Neuronal stem cell (in vitro differentiated cells): ENCODE measurements at regions not wholly inside any gene's neighbourhood (a gene's known extent, or its start where the extent isn't known, plus 50 kb on each side); places are given as distances from the start of the nearest gene placed in this dataset.
"Not testable (repeated sequence)": the region's sequence is repeated elsewhere in the genome, so short reads cannot be mapped to it uniquely, and the experiment has no call there.

Source experiments
- DNase-seq: peaks from one replicate; pipeline ENCODE4 v3.0.0-alpha.2; 2013; ENCODE audit warnings: low spot score
- H2AFZ ChIP-seq: one replicate; pipeline ENCODE4 v1.6.1; 2013; ENCODE audit warnings: mild to moderate bottlenecking, low read length, inconsistent platforms
- H2AK5ac ChIP-seq: 2 replicates; pipeline ENCODE4 v1.6.1; 2013; ENCODE audit warnings: low read depth, mild to moderate bottlenecking, inconsistent platforms, low read length, moderate library complexity, mixed read lengths
- H2BK120ac ChIP-seq: 2 replicates; pipeline ENCODE4 v1.6.1; 2013; ENCODE audit warnings: low read depth, mild to moderate bottlenecking, inconsistent platforms, low read length, moderate library complexity, mixed read lengths
- H2BK12ac ChIP-seq: one replicate; pipeline ENCODE4 v1.6.1; 2013; ENCODE audit warnings: low read length, inconsistent platforms
- H2BK15ac ChIP-seq: 2 replicates; pipeline ENCODE4 v1.6.1; 2013; ENCODE audit warnings: mild to moderate bottlenecking, low read length, inconsistent platforms, mixed read lengths
- H2BK5ac ChIP-seq: one replicate; pipeline ENCODE4 v1.6.1; 2013; ENCODE audit warnings: inconsistent platforms, mild to moderate bottlenecking, low read length, moderate library complexity
- H3K14ac ChIP-seq: one replicate; pipeline ENCODE4 v1.6.1; 2013; ENCODE audit warnings: low read length, inconsistent platforms
- H3K18ac ChIP-seq: 2 replicates; pipeline ENCODE4 v1.6.1; 2013; ENCODE audit warnings: low read length, inconsistent platforms
- H3K23ac ChIP-seq: 2 replicates; pipeline ENCODE4 v1.6.1; 2013; ENCODE audit warnings: low read depth, mild to moderate bottlenecking, mixed read lengths, low read length, inconsistent platforms; ENCODE audit not compliant: poor library complexity
- H3K27ac ChIP-seq: replicated peaks from 3 replicates; pipeline ENCODE4 v1.5.1; 2013; ENCODE audit warnings: low read length, inconsistent platforms
- H3K27me3 ChIP-seq, 3 experiments: 2 replicates each; pipeline ENCODE4 v1.6.1; 2013; ENCODE audit warnings: low read length in 3 of 3, mild to moderate bottlenecking in 2 of 3, inconsistent platforms in 1 of 3, low read depth in 1 of 3, mixed read lengths in 1 of 3, moderate library complexity in 1 of 3; ENCODE audit not compliant: control insufficient read depth in 3 of 3, insufficient read depth in 3 of 3
- H3K36me3 ChIP-seq, 2 donors: replicated peaks in 1 of 2; 2 replicates each; pipeline ENCODE4 v1.6.1; 2013; ENCODE audit warnings: low read length in 2 of 2; ENCODE audit not compliant: control insufficient read depth in 2 of 2, insufficient read depth in 2 of 2
- H3K4ac ChIP-seq: 2 replicates; pipeline ENCODE4 v1.6.1; 2013; ENCODE audit warnings: inconsistent platforms, mild to moderate bottlenecking, low read length, moderate library complexity
- H3K4me1 ChIP-seq, 2 donors: 1 replicate in 1 of 2; 2 replicates in 1 of 2; pipeline ENCODE4 v1.6.1; 2013; ENCODE audit warnings: low read length in 2 of 2, low read depth in 1 of 2; ENCODE audit not compliant: control insufficient read depth in 2 of 2, insufficient read depth in 1 of 2
- H3K4me2 ChIP-seq: one replicate; pipeline ENCODE4 v1.6.1; 2013; ENCODE audit warnings: mild to moderate bottlenecking, low read length, inconsistent platforms; ENCODE audit not compliant: insufficient read depth, poor library complexity, severe bottlenecking
- H3K4me3 ChIP-seq, 2 donors: 2 replicates each; pipeline ENCODE4 v1.5.1; 2013; ENCODE audit warnings: low read length in 2 of 2, mild to moderate bottlenecking in 2 of 2, inconsistent platforms in 1 of 2, moderate library complexity in 1 of 2
- H3K79me1 ChIP-seq: one replicate; pipeline ENCODE4 v1.6.1; 2013; ENCODE audit warnings: low read depth, mild to moderate bottlenecking, inconsistent platforms, low read length, moderate library complexity
- H3K9ac ChIP-seq: one replicate; pipeline ENCODE4 v1.6.1; 2013; ENCODE audit warnings: mild to moderate bottlenecking, low read depth, low read length, inconsistent platforms; ENCODE audit not compliant: poor library complexity
- H3K9me3 ChIP-seq, 2 donors: replicated peaks in 1 of 2; 2 replicates each; pipeline versions ENCODE3 to v1.6.1; 2013; ENCODE audit warnings: low read length in 2 of 2, mild to moderate bottlenecking in 2 of 2, inconsistent platforms in 1 of 2, low read depth in 1 of 2, mixed read lengths in 1 of 2, moderate library complexity in 1 of 2; ENCODE audit not compliant: control insufficient read depth in 2 of 2, insufficient read depth in 1 of 2
- H4K8ac ChIP-seq: one replicate; pipeline ENCODE4 v1.6.1; 2013; ENCODE audit warnings: low read depth, mild to moderate bottlenecking, inconsistent platforms, low read length, moderate library complexity
- H4K91ac ChIP-seq: one replicate; pipeline ENCODE4 v1.6.1; 2013; ENCODE audit warnings: low read length, low read depth, mild to moderate bottlenecking, inconsistent platforms; ENCODE audit not compliant: poor library complexity
- WGBS, 2 donors: extraction: QIAGEN DNeasy Blood & Tissue Kit; methylation state at CpG; one replicate each; pipeline ENCODE4 v1.1.7; 2013; ENCODE audit warnings: missing lambda C conversion rate in 2 of 2, mixed read lengths in 1 of 2; ENCODE audit not compliant: insufficient read length in 2 of 2, insufficient replicate concordance in 1 of 2; ENCODE audit errors: extremely low coverage in 2 of 2; 5-methylcytosine and 5-hydroxymethylcytosine counted together

DNA sequence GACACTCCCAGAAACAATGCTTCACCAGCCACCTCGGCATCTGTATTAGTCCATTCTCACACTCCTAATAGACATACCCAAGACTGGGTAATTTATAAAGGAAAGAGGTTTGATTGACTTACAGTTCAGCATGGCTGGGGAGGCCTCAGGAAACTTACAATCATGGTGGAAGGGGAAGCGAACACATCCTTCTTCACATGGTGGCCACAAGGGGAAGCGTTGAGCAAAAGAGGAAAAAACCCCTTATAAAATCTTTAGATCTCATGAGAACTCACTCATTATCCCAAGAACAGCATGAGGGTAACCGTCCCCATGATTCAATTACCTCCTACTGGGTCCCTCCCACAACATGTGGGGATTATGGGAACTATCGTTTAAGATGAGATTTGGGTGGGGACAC lies 140.9 kb downstream of the LIG4 start:
- H3K4me2 ChIP-seq, H3K18ac ChIP-seq, H3K9me3 ChIP-seq, H2BK12ac ChIP-seq, H3K14ac ChIP-seq, H3K79me1 ChIP-seq, H3K4ac ChIP-seq, H2BK120ac ChIP-seq, H2BK5ac ChIP-seq, H4K91ac ChIP-seq, H4K8ac ChIP-seq, H3K36me3 ChIP-seq, H2AFZ ChIP-seq, H3K4me1 ChIP-seq, H2BK15ac ChIP-seq, H3K4me3 ChIP-seq, H3K23ac ChIP-seq, H2AK5ac ChIP-seq, H3K9ac ChIP-seq, H3K27ac ChIP-seq, DNase-seq, H3K27me3 ChIP-seq: not testable (repeated sequence)
- WGBS, 2 donors = no CpG with 5 or more reads among the region's 5 CpGs

- H3K4me2 ChIP-seq = no peak overlapping the region
- H3K4me3 ChIP-seq = no peak overlapping the region
- no peak overlapping the region for H3K14ac ChIP-seq
- no peak overlapping the region for H3K23ac ChIP-seq
- H3K27me3 ChIP-seq = no peaks in the 10 kb centered on the region
- no peak overlapping the region for H4K91ac ChIP-seq
- H2BK12ac ChIP-seq = no peak overlapping the region
- DNase-seq = no peak
- H3K9me3 ChIP-seq = peaks cover 0 to 4% of the 10 kb centered on the region in 2 donors
- H2BK5ac ChIP-seq = no peak overlapping the region
- H2AK5ac ChIP-seq = no peak overlapping the region
- no peaks in the 10 kb centered on the region for H3K4me1 ChIP-seq
- H2BK120ac ChIP-seq = no peak overlapping the region
- no CpG with 5 or more reads among the region's 5 CpGs for WGBS, 2 donors
- H3K18ac ChIP-seq = no peak overlapping the region
- H3K27ac ChIP-seq = no peak overlapping the region
- no peaks in the 10 kb centered on the region for H3K79me1 ChIP-seq
- H2BK15ac ChIP-seq = no peak overlapping the region
- no peak overlapping the region for H3K4ac ChIP-seq
- no peaks in the 10 kb centered on the region for H3K36me3 ChIP-seq
- H4K8ac ChIP-seq = no peak overlapping the region
- H2AFZ ChIP-seq = peak overlapping the region; percentile 46
- no peak overlapping the region for H3K9ac ChIP-seq
Observed at GRCh38 chr13:108070925-108071324, 144.4 kb downstream of the LIG4 start.

DNA sequence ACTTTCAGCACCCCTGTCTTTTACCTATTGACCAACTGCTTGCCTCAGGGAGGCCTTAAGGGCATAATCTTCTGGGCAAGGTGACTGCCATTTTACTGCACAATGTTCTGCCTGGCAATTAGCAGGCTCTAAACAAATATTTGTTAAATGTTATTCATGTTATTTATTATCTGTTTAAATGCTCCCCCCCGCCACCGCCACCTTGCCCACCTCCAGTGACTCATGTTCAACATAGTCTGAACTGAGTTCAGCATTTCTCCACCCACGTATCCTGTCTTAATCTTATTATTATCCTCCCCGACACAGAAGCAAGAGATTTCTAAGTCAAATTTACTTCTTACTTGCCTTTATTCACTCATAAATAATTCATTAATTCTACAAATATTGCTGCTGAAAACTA lies 144.8 kb downstream of the LIG4 start:
- Histone ChIP-seq H2BK15ac (no peak overlapping the region), H3K9ac (no peak overlapping the region), H3K18ac (no peak overlapping the region), H3K23ac (no peak overlapping the region), H3K4me1 (no peaks in the 10 kb centered on the region), H2AFZ (peak overlapping the region; percentile 46), H2BK5ac (no peak overlapping the region), H2BK12ac (no peak overlapping the region), H3K4me2 (no peak overlapping the region), H3K14ac (no peak overlapping the region), H2BK120ac (no peak overlapping the region), H3K79me1 (no peaks in the 10 kb centered on the region), H3K4me3 (no peak overlapping the region), H3K4ac (no peak overlapping the region), H3K36me3 (no peaks in the 10 kb centered on the region), H4K91ac (no peak overlapping the region), H4K8ac (no peak overlapping the region), H3K9me3 (peaks cover 0 to 4% of the 10 kb centered on the region in 2 donors), H2AK5ac (no peak overlapping the region), H3K27ac (no peak overlapping the region), H3K27me3 (no peaks in the 10 kb centered on the region)
- no CpG with 5 or more reads among the region's 4 CpGs for WGBS, 2 donors
- DNase-seq = no peak

DNA sequence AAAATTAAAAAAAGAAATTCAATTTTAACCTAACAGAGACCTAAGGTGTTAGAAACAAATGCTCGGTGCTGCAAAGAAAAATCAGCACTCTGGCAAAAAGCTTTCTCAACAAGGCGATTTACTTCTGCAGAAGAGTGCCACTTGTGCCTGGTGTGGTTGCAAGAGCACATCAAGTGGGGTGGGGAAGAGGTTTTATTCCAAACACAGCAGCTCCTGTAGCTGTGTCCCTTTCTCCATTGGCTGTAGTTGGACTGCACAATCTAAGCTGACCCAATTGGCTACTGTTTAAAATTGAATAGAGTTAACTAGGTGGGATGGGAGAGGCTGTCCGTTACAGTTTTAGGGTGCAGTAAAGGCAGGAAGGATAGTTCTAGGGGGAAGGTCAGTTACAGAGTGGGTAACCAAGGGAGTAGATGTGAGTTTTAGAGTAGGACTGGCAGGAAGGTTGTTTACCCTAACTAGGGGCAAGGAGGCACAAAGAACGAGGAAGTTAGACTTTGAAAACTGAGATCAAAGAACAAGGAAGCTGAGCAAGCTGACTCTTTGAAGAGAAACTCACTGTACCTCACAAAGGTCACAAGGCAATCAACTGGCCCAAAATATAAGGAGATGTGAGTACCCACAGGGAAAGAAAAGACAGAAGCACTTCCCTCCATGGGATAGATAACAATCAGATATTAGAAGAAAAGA lies 145.7 kb downstream of the LIG4 start:
- Histone ChIP-seq H3K4ac (no peak overlapping the region), H4K8ac (no peak overlapping the region), H2BK12ac (no peak overlapping the region), H2BK5ac (no peak overlapping the region), H2BK15ac (no peak overlapping the region), H4K91ac (no peak overlapping the region), H3K79me1 (no peaks in the 10 kb centered on the region), H3K18ac (no peak overlapping the region), H3K4me2 (no peak overlapping the region), H3K4me3 (no peak overlapping the region), H3K9ac (no peak overlapping the region), H3K14ac (no peak overlapping the region), H3K23ac (no peak overlapping the region), H3K36me3 (no peaks in the 10 kb centered on the region), H2AFZ (no peak overlapping the region), H2AK5ac (no peak overlapping the region), H3K9me3 (peaks cover 0 to 4% of the 10 kb centered on the region in 2 donors), H3K27ac (no peak overlapping the region), H2BK120ac (no peak overlapping the region), H3K4me1 (no peaks in the 10 kb centered on the region), H3K27me3 (no peaks in the 10 kb centered on the region)
- no CpG with 5 or more reads among the region's 4 CpGs for WGBS, 2 donors
- no peak for DNase-seq
